ENCODE measurements at regions not wholly inside any gene's neighbourhood (a gene's known extent, or its start where the extent isn't known, plus 50 kb on each side); places are given as distances from the start of the nearest gene placed in this dataset.
"Not testable (repeated sequence)": the region's sequence is repeated elsewhere in the genome, so short reads cannot be mapped to it uniquely, and the experiment has no call there.

GRCh38 chr6:92683748-92684147 is 735.6 kb downstream of the EPHA7 start:
- H3K27me3 ChIP-seq = no peaks in the 10 kb centered on the region
- no peaks in the 10 kb centered on the region for H3K9me3 ChIP-seq
- no peaks in the 10 kb centered on the region for H3K36me3 ChIP-seq (replicated peaks in 1 of 2; ENCODE audit: insufficient read depth in 1 of 2, low read depth in 2 of 2)
- no peak for TF ChIP-seq POLR2A (IDR thresholded peaks at IDR 0.05)
- TF ChIP-seq CTCF (IDR thresholded peaks at IDR 0.05) = no peak
- no peak overlapping the region for H3K4me3 ChIP-seq
- H3K4me1 ChIP-seq = no peaks in the 10 kb centered on the region
- DNase-seq (no peak), ATAC-seq (no peak)
- WGBS, 2 donors = 44 to 54% methylated on average over 2 of the region's 2 CpGs
- H3K27ac ChIP-seq = no peak overlapping the region
- intact Hi-C loops (cut with DNase I) = no loop called here

GRCh38 chr6:92682516-92683398 is 736.6 kb downstream of the EPHA7 start:
- 32 to 45% methylated on average over 4 of the region's 4 CpGs for WGBS, 2 donors
- no peak for TF ChIP-seq POLR2A (IDR thresholded peaks at IDR 0.05)
- no peak for TF ChIP-seq CTCF (IDR thresholded peaks at IDR 0.05)
- intact Hi-C loops (cut with DNase I) = no loop called here

GRCh38 chr6:92681401-92681800 is 738.0 kb downstream of the EPHA7 start:
- DNase-seq = no peak
- TF ChIP-seq CTCF (IDR thresholded peaks at IDR 0.05) (no peak), POLR2A (IDR thresholded peaks at IDR 0.05) (no peak)
- Histone ChIP-seq H3K36me3 (replicated peaks in 1 of 2; ENCODE audit: insufficient read depth in 1 of 2, low read depth in 2 of 2) (no peaks in the 10 kb centered on the region), H3K4me3 (no peak overlapping the region), H3K27ac (no peak overlapping the region), H3K27me3 (no peaks in the 10 kb centered on the region), H3K4me1 (no peaks in the 10 kb centered on the region), H3K9me3 (no peaks in the 10 kb centered on the region)
- no peak for ATAC-seq
- 64 to 77% methylated on average over 1 of the region's 1 CpG for WGBS, 2 donors
- intact Hi-C loops (cut with DNase I) = no loop called here

More at GRCh38 chr6:92682516-92683398, 736.6 kb downstream of the EPHA7 start:
- H3K4me1 ChIP-seq = no peaks in the 10 kb centered on the region
- ATAC-seq (no peak), DNase-seq (no peak)
- no peaks in the 10 kb centered on the region for H3K9me3 ChIP-seq
- H3K27me3 ChIP-seq = no peaks in the 10 kb centered on the region
- no peaks in the 10 kb centered on the region for H3K36me3 ChIP-seq (replicated peaks in 1 of 2; ENCODE audit: insufficient read depth in 1 of 2, low read depth in 2 of 2)
- no peak overlapping the region for H3K27ac ChIP-seq
- no peak overlapping the region for H3K4me3 ChIP-seq

GRCh38 chr6:92671462-92671861 is 747.9 kb downstream of the EPHA7 start:
- ATAC-seq = not testable (repeated sequence)

GRCh38 chr6:92667843-92668242 is 751.5 kb downstream of the EPHA7 start:
- H3K9me3 ChIP-seq = no peaks in the 10 kb centered on the region
- no peaks in the 10 kb centered on the region for H3K27me3 ChIP-seq
- no peaks in the 10 kb centered on the region for H3K4me1 ChIP-seq
- H3K4me3 ChIP-seq = no peak overlapping the region
- intact Hi-C loops (cut with DNase I) = no loop called here
- DNase-seq (no peak), ATAC-seq (no peak)
- no peak for TF ChIP-seq CTCF (IDR thresholded peaks at IDR 0.05)
- WGBS, 2 donors = 32 to 34% methylated on average over 5 of the region's 5 CpGs
- no peaks in the 10 kb centered on the region for H3K36me3 ChIP-seq (replicated peaks in 1 of 2; ENCODE audit: insufficient read depth in 1 of 2, low read depth in 2 of 2)
- no peak overlapping the region for H3K27ac ChIP-seq

More at GRCh38 chr6:92671462-92671861, 747.9 kb downstream of the EPHA7 start:
- H3K9me3 ChIP-seq; H3K36me3 ChIP-seq (replicated peaks in 1 of 2; ENCODE audit: insufficient read depth in 1 of 2, low read depth in 2 of 2); H3K27me3 ChIP-seq; H3K27ac ChIP-seq; H3K4me3 ChIP-seq; H3K4me1 ChIP-seq; intact Hi-C loops (cut with DNase I): not testable (repeated sequence)
- peak in 1 of 4 donors; percentile 2 for DNase-seq

Measured in body of pancreas (tissue), 4 donors.